Stimulated activated CD8-positive, alpha-beta memory T cell treated with anti-CD3 and anti-CD28 coated beads, Interleukin-4, amount 100 ng/mL, for 4 hours (primary cell): ENCODE measurements at regions not wholly inside any gene's neighbourhood (a gene's known extent, or its start where the extent isn't known, plus 50 kb on each side); places are given as distances from the start of the nearest gene placed in this dataset.

Source experiments
- DNase-seq, 2 donors: peaks; one replicate each; pipeline ENCODE4 v3.0.0-alpha.2; 2020; ENCODE audit warnings: low read depth in 2 of 2, low spot score in 1 of 2

DNA sequence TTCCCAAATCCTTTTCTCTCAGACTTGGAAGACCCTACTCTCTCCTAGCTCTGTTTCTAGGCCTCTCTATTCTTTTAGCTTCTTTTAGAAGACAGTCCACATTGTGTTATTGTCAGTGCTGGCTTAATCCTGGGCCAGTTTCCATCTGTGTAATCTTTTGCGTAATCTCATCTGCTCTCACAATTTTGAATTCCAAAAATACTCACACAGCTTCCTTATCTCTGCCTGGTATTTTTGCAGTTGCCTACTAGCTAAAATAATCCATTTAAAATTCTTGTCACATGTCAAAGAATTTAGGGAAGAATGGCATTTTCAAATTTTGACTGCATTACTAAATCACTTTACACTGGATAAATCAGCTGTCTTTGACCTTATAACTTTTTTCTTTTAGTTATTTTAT, 200.6 kb upstream of the MEX3C start:
- no peak for DNase-seq

DNA sequence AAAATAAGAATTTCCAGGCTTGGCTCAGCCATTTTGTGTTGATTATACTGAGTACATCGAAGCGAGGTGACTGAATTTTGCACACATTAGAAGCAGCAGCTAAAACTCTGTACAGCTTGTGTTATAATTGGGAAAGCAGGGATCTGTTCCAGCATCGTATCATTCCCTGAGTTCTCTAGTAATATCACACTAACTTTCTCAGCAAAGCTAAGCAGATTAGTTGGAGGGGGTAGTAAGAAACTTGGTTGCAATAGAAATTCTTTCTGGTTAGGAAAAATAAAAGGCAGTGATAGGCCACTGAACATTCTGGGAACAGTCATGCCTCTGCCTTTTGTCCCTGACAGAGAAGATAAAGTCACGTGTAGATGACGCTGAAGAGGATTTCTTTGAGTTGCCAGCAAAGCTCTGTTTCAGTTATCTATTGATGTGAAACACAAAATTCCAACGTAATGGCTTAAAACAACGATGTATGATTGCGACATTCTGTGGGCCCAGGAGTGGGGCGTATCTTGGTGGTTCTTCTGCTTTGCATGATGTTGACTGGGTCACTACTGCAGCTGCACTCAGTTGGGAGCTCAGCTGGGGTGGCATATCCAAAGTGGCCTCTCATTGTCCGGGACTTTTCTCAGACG, 202.1 kb upstream of the MEX3C start:
- no peak for DNase-seq

DNA sequence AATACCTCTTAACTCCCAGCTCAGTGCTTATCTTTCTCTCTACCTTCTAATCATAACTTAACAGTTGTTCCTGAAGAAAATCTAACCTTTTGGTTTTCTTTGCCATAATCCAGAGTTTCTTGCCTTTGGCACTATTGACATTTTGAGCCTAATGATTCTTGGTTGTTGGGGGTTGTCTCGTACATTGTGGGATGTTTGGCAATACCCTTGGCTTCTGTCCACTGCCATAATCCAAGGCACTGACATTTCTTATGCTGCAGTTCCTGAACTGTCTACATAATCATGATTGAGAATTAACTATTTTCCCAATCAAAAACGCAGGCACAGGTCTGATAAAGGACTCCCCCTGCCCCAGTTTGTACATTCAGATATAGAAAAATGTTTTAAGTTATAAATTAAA, 203.2 kb upstream of the MEX3C start:
- DNase-seq: no peak

DNA sequence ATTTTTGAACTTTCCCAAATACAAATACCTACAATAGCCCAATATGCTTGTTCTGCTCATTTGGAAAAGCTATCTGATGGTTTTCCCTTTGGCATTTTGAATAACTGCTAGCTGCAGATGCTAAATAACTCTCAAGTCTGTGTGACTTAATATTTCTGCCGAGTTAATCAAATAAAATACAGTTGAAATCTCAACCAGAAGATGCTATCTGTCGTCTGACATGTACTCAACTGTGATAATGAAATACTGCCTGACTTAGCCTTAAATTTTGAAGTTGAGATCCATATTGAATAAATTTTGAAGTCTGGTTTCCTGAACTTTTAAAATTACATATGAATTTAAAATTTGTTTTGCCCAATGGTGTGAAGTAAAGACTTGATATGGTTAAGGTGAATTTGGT, 204.4 kb upstream of the MEX3C start:
- DNase-seq: no peak

DNA sequence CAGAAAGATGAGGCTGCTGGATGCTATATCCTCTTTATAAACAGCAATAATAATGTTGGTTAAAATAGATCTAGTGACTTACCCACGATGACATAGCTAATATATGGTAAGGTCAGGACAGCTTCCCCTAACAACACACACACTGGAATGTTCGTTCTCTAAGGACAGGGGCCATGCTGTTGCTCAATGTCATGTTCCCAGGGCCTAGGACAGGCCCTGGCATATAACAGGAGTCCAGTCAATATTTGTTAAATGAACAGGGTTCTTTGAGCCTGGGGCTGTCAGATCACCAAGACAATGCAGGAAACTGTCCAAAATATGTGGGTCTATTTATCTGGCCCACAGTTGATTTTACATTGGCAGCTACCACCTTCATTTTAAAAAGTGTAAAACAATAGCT, 207.1 kb upstream of the MEX3C start:
- DNase-seq: no peak

DNA sequence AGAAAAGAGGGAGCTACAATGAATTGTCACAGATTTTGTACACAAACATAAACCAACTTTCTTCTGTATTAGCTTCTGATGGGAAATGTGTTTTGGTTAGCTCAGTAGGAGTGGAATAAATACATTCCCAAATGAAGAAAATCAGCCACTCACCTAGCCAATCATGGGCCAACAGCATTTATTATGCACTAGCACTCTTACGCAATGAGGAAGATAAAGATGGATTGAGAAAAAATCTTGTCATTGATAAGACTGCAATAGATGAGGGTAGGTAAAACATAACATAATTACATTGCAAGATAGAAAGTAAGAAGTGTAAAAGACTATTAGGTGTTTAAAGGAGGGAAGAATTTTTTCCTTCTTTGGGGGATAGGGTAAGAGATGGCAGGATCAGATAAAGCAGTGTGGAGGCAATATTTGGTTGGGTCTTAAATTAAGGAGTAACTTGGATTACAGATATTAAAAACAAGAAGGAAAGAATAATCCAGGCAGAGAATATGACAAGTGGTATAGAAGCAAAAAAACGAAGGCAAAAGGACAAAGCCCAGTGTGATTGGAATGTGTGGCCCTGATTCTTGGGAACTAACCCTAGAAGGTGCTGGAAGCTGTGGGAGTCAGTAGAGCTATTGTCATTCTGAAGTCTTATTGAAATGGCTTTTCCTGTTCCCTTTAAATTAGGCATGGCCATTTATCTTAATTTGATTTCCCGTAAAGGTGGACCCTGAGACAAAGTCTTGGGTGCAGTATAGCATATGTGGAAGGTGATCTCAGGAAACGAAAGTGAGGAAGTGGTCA, 208.4 kb upstream of the MEX3C start:
- no peak for DNase-seq

DNA sequence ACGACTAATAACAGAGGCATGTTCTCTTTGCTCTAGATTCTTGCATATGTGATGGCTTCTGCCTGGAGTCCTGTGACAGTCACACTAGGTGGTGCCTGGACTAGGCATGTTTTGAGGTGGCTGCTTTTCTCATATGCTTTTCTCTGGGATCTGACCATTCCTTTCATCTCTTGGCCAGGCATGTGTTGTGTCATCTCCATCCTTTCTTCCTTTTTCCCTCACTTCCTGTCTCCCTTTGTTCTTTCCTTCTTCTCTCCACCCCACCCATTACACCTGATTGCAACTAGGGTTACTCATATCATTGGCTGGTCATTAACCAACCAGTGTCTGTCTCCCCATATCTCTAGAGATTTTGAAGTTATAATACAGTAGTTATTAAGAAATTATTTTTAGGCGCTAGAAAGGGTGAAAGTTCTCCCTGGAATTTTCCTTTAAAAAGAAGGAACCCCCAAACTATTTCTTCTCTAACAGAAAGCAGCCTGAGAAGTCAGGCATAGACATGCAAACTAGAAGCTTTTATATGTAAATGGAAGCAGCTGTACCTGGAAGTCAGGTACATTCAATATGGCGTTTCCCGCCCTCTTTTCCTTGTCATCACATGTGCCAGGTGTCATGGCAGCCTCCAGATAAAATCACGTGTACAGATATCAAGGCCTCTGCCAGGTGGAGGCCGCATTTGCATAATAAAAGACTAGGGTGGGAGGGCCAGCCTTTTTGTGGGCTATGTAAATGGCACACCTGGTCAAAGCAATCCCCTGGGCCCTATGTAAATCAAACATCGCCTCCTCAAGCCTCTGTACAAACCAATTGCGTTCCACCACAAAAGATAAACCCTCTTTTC, 220.4 kb upstream of the MEX3C start:
- no peak for DNase-seq

DNA sequence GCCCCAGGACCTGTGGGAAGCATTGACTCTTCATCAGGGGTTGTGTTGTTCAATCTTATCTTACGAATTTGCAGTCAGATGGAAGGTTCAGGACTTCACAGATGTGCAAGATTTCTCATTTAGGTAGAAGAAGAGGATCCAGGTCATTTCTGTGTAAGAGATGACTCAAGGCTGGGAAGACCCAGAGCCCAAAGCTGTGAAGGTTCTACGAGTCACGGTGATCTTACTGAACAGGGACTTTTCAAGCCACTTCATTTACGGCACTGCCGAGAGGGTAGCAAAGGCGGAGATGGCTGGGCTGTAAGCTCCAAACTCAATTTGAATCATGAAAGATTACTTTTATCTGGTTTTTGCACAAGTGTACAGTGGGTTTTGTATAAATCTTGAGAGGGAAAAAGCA, 228.0 kb upstream of the MEX3C start:
- no peak for DNase-seq

DNA sequence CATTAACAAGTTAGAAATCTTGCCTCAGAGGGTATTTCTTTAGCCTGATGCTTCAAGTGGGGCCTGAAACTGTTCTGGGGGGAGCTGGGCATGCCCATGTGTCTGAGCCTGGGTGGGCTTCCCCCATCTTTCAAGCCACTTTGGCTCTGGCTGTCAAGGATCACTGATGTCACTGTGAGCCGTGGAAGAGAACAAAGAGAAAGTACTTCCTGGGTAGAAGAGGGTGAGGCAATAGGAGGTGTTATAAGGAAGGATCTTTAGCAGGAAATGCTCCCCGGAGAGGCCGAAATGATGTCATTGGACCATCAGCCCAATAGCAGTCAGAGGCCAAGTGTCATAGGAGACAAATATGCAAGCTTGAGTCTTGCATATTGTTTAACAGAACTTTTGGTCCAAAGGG, 228.4 kb upstream of the MEX3C start:
- no peak for DNase-seq

DNA sequence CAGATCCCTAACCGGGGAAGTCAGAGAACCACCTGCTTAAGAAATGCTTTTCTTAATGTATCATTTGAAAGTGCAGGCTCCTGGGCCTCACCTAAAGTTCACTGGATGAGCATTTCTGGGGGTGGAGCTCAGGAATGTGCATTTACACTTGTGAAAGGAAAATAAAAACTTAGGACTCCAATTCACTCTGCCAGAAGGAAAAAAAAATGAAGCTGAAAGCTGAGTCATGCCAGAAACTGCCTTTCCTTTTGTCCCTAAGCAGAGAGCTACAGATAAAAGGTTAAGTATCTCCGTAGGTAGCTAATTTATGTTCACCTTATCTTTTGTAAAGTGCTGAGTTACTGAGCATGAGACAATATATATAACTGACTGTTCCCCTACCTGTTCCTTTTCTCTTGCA, 229.5 kb upstream of the MEX3C start:
- DNase-seq: no peak

DNA sequence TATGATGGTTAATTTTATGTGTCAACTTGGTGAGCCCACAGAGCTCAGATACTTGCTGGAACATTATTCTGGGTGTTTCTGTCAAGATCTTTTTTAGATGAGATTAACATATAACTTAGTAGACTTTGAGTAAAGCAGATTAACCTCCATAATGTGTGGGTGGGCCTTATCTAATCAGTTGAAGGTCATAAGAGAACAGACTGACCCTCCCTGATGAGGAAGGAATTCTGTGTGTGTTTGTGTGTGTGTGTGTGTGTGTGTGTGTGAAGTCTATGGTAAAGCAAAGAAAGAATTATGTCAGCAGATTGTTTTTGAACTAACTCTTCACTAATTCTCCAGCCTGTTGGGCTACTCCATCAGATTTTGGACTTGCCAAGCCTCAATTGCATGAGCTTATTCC, 232.2 kb upstream of the MEX3C start:
- DNase-seq: no peak

DNA sequence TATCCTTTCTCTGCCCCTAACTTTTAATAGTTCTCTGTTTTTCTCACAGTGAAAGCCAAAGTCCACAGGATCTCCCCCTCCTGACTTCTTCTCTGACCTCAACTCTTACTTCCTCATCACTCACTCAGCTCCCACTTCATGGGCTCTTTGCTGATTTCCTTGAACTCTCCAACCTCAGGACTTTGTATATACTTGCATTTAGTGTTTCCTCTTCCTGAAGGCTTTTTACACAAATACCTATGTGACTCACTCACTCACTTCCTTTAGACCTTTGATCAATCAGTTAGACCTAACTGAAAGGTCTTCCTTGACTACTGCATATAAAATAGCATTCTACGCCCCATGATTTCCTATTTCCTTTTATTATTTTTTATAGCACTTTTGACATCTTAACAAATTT, 233.1 kb upstream of the MEX3C start:
- DNase-seq: no peak

DNA sequence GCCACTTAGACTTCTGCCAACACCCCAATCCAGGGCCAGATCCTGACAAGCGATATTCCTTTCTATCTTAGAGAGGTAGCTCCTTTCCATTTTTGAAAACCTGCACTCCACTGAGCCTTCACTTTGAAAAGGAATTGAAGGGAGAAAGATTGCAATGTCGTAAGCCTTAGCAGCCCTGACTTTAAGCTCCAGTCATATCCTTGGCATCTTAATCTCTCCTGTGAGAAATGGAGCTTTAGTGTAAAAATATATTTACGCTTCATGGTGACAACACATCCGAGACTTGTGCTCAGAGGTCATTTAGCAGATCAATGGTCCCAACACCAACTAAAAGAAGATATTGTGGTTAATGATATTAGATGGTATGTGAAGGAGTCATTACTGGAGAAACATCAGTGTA, 235.8 kb upstream of the MEX3C start:
- no peak for DNase-seq

DNA sequence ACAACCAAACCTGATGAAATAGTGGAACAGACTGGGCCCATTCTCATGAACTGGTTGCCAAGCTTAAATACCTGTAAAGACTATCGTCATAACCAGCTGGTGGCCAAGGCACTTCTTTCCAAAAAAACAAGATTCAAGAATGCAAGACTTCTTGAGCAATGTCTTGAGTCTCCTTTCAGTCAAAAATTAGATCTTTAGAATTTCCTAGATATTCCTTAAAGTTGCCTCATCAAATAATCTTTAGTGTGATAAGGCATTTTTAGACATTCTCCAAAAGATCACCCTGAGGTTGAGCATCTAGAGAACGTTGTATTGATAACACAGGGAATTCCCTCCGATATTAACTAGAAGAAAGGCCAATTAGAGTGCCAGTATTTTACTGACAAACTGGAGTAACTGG, 236.4 kb upstream of the MEX3C start:
- DNase-seq: no peak

DNA sequence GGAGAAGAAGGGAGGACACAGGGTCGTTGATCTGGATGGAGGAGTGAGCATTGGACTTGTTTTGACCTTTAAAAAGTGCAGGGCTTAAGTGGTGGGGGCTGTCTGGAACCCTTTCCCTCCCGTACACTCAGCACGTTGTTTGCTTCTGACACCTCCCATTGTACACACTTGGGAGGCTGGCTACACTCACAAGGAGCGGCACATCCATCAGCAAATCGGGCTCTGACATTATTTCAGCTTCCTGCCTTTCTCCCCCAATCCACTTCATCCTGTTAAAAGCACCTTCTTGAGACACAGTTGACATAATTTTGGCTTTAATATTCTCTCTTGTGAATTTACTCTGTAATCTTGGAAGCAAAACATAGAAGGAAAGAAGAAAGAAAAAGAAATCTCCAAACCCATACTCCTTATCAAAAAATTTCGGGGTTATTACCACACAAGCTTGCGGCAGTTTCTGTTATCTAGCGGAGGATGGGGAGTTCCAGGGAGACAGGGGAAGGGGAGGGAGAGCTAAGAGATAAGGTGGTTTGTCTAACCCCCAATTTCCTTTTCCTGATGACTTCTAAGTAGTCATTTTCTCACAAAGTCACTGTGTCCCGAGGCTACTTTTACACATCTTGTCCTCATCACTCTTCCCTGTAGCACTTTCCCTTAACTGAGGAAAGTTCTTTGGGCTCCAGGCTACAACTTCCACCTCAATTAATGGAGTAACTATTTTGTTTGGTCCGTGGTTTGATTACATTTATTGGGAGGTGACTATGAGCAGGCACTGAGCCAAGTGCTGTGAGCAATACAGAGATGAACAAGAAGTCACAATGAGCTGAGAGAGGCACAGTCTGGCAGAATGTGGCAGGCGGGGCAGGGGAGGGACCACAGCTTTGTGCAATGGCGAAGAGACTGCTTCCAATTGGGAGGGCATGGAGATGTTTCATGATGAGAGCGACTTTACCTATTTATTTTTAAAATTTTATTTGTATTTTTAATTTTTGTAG, 240.1 kb upstream of the MEX3C start:
- no peak for DNase-seq

DNA sequence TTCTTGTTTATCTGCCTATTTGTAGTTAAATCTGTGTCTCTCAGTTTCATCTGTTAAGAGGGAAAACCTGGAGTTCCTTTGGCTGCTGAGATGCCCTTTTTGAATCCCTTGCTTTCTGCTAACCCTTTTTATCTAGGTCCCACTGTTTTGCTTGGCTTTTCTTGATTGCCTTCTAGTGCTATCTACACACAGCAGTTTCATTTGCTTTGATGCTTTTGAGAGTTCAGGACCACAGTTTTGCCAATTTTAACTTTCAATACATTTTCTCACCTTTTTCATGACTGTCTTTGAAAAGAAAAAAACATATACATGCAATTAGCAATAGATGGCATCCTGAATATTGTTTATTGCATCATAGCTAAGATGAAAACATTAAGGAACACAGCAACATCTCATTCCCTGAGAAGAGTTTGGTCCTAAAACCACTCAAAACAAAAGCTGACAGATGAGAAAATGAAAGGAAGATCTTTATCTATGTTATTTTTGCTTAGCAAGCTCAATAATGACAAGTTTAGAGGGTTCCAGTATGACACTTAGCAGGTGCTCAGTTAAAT, 241.4 kb upstream of the MEX3C start:
- no peak for DNase-seq

DNA sequence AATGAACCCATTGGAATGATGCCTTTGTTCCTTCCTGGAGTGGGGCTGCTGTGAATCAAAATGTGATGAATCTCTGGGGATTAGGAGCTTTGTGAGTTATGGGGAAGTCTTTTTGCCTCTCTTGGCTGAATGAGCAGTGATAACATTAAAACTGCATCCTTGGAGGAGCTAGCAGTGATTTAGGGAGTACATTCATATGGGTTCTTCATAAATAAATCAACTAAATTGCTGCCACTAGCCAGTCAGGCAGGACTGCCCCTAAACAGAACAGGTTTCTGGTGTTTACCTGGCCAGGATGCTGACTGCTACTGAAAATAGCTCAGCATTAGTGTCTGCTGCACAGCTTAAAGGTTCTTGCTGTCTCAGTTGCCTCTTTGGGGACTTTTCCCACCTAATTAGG, 244.5 kb upstream of the MEX3C start:
- DNase-seq: no peak

DNA sequence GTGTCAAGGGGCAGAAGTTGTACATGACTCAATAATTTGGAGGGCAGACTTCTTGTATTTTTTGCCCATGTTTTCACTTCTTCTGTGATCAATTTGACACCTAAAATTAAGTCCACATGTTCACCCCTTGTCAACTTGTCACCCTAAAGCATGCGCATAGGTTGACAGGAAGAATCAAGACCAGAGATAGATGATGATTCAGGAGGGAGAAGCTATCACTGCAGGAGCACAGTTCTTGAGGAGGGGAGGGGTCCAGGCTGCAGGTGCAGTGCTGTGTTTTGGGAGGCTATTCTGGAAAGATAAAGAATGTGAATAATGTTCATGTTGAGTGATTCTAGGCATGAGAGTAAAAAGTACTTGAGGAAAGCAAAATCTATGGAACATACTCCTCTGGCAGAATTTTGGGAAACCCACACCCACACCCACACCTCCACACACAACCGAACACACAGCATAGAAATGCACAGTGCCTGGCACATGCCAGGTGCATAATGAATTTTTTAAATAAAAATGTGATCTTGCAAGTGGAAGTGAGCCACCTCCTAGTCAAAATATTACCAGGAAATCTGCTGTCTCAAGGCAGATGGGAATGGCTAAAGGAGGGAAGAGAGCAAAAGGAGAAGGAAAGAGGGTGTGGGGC, 249.2 kb upstream of the MEX3C start:
- no peak for DNase-seq

DNA sequence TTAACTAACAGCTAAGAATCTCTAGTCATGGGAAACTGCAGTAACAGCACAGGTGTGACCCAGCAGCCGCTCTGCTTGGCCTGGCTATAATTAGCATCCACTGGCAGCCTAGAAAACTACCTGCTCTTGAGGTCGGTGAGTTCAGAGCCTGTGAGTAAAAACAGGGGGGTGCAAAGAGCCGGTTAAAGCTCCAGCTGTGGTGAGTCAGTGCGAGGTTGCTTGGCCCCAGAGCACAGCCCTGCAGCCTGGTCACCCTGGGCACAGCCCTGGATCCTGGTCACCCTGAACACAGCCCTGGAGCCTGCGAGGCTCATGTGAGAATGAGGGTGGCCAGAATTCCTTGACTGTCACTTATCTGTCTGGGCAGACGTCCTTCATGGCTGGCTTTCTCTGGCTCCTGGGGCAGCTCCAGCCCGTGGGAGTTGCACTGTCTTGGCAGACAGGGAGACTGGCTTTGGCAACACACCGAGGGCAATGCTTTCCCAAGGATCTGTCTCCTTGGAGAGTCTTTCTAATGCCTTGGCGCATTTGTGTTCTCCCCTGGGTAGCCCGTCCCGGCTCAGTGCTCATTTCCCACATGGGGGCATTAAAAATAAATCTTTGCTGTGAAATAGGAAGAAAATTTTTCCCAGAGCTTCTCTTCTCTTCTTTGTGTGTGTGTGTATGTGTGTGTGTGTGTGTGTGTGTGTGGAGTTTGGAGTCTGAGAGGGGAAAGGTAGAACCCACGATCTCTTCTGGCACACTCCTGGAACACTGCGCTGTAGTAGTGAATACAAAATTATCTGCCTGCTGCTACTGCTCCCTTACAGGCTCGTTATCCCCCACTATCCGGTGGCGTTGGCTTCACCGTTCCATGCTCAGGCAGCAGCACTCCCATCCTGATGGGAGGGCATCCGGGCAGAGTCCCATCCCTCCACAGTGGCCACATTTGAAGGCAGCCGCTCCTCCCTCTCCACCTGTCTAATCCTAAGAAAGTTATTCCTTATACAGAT, 250.2 kb upstream of the MEX3C start:
- DNase-seq: no peak
